ENCODE measurements at regions not wholly inside any gene's neighbourhood (a gene's known extent, or its start where the extent isn't known, plus 50 kb on each side); places are given as distances from the start of the nearest gene placed in this dataset.
"Not testable (repeated sequence)": the region's sequence is repeated elsewhere in the genome, so short reads cannot be mapped to it uniquely, and the experiment has no call there.

GRCh38 chr5:38677636-38678035 is 121.2 kb upstream of the LIFR start:
- DNase-seq (ENCODE audit: low spot score), result no peak
- no peak overlapping the region for H3K4me3 Mint-ChIP-seq
- H3K27me3 Mint-ChIP-seq, result peaks cover 12 to 24% of the 10 kb centered on the region in 2 donors
- no peaks in the 10 kb centered on the region for H3K4me1 Mint-ChIP-seq (ENCODE audit: low read depth in 2 of 2)
- H3K27ac Mint-ChIP-seq, result no peak overlapping the region
- H3K36me3 Mint-ChIP-seq, result peaks cover 5% of the 10 kb centered on the region
- H3K9me3 Mint-ChIP-seq, result peaks cover 3% of the 10 kb centered on the region
- ATAC-seq, result no peak

- peaks cover 5% of the 10 kb centered on the region for H3K36me3 Mint-ChIP-seq
- H3K27me3 Mint-ChIP-seq, result peaks cover 15 to 24% of the 10 kb centered on the region in 2 donors
- no peak overlapping the region for H3K4me3 Mint-ChIP-seq
These were observed 121.6 kb upstream of the LIFR start for GRCh38 chr5:38678076-38678475.

DNA sequence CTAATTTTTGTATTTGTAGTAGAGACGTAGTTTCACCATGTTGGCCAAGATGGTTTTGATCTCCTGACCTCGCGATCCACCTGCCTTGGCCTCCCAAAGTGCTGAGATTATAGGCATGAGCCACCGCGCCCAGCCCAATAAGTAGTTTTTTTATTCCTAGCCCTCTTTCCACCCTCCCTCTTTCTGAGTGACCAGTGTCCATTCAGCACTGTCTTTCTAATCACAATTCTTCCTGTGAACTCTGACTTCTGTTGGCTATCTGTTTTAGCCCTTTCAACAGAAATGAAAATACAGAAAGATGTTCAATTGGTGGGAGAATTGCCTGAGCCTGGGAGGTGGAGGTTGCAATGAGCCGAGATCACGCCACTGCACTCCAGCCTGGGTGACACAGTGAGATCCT is 122.3 kb upstream of the LIFR start:
- ATAC-seq; H3K9me3 Mint-ChIP-seq; H3K36me3 Mint-ChIP-seq; H3K27ac Mint-ChIP-seq; DNase-seq (ENCODE audit: low spot score); H3K4me1 Mint-ChIP-seq (ENCODE audit: low read depth in 2 of 2); H3K4me3 Mint-ChIP-seq: not testable (repeated sequence)
- H3K27me3 Mint-ChIP-seq, result peaks cover 15 to 24% of the 10 kb centered on the region in 2 donors

More at GRCh38 chr5:38678076-38678475, 121.6 kb upstream of the LIFR start:
- no peak for ATAC-seq
- Mint-ChIP-seq H3K4me1 (ENCODE audit: low read depth in 2 of 2) (no peaks in the 10 kb centered on the region), H3K27ac (no peak overlapping the region), H3K9me3 (peaks cover 3% of the 10 kb centered on the region)
- DNase-seq (ENCODE audit: low spot score), result no peak

DNA sequence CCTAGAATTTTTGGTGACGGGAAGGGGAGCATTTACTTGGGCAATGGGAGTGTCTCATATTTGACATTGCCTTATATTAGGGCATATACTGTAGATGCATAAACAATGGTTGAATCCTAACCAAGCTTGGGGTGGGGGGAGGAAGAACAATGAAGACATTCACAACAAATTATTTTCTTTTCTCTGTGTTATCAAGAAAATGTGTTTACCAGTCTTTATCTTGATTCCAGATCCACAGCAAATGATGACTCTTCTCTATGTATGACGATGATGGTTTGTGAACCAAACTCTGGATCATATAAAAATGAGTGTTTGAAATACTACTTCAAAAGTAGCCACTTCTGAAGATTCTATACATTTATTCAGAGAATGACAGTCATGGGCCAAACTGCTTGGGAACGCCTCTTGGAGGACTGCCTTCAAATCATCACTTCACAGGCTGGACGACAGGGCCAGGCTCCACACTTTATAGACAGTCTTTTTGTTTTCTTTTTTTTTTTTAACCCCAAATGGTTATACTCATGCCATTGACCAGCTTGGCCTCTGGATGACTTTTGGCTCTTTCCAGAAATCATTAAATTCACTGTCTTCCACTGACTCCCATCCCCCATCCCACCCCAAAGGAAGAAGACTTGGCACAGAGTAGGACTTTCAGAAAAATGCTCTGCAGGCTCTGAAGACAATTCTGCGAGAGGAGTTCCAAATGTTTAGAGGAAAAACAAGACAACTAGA is 123.8 kb upstream of the LIFR start:
- ATAC-seq (no peak), DNase-seq (ENCODE audit: low spot score) (no peak)
- Mint-ChIP-seq H3K4me3 (no peak overlapping the region), H3K27ac (no peak overlapping the region), H3K36me3 (no peaks in the 10 kb centered on the region), H3K4me1 (ENCODE audit: low read depth in 2 of 2) (no peaks in the 10 kb centered on the region), H3K27me3 (peaks cover 10 to 11% of the 10 kb centered on the region in 2 donors), H3K9me3 (no peaks in the 10 kb centered on the region)

DNA sequence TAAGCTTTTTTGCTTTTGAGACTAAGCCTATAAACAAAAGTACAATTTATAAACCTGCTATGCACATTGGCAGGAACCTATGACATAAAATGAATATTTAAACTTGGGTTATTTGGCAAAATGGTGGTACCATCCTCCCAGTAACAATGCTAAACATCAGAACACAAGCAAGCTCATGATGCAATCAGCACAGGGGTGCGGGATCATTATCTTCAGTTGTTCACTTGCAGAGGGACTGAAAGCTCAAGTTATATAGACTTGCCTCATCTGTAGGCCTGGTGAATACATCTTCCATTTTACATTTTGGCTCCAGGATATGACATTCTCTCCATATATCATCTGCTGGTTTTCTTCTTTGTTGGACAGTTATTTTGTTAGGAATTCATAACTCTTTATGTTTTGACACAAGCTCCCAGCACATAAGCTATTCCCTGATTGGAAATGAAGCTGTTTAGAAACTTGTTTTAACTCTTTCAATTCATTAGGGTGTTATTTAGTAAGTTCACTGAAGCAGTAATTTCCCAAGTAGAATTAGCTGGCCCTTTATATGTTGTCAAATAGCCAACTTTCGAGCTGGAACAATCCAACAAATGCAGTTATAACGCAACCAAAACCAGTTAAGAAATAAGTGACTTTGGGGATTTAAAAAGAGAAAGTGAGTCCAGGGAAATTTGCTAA is 124.7 kb upstream of the LIFR start:
- DNase-seq (ENCODE audit: low spot score) (no peak), ATAC-seq (no peak)
- Mint-ChIP-seq H3K27me3 (peaks cover 2 to 5% of the 10 kb centered on the region in 2 donors), H3K9me3 (no peaks in the 10 kb centered on the region), H3K27ac (no peak overlapping the region), H3K4me3 (no peak overlapping the region), H3K4me1 (ENCODE audit: low read depth in 2 of 2) (no peaks in the 10 kb centered on the region), H3K36me3 (no peaks in the 10 kb centered on the region)

GRCh38 chr5:38681966-38682365 is 125.5 kb upstream of the LIFR start:
- DNase-seq (ENCODE audit: low spot score) (no peak), ATAC-seq (no peak)
- Mint-ChIP-seq H3K36me3 (no peaks in the 10 kb centered on the region), H3K27ac (no peak overlapping the region), H3K9me3 (peaks cover 4% of the 10 kb centered on the region), H3K27me3 (peaks cover 0 to 7% of the 10 kb centered on the region in 2 donors), H3K4me3 (no peak overlapping the region), H3K4me1 (ENCODE audit: low read depth in 2 of 2) (no peaks in the 10 kb centered on the region)

DNA sequence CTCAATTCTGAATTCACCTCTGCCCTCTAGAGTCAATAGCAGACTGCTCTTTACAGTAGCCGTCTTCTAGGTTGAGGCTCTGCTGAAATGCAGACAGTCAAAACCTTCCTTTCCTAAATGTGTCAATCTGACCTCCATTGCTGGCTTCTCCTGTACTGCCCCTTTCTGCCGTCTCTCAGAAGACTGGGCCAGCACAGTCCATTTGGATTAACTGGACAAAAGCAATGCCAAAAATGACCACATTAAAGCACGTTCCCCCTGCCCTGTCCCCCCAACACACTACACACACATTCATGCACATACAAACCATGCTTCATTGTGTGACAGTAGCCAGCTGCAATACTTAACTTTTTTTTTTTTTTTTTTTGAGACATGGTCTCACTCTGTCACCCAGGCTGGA is 130.2 kb upstream of the LIFR start:
- DNase-seq (ENCODE audit: low spot score), result no peak

DNA sequence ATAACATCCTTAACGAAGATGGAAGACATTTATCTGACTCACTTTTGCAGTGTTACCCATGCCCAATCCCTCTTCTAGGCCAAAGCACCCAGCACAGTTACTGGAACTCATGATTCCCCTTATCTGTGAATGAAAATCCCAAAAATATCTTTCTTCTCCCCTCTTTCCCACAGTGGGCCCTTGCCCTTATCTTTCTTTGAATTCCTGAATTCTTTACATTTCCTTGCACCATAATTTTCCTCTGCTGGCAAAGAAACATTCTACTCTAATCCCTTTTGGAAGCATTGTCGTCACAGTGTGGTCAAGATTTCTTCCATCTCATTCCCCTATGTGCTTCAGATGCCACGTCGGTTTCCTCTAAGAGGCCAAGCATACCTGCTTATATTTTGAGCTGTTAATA is 135.9 kb upstream of the LIFR start:
- no peaks in the 10 kb centered on the region for H3K4me1 Mint-ChIP-seq (ENCODE audit: low read depth in 2 of 2)
- peaks cover 3% of the 10 kb centered on the region for H3K9me3 Mint-ChIP-seq
- DNase-seq (ENCODE audit: low spot score), result no peak
- no peak overlapping the region for H3K4me3 Mint-ChIP-seq
- no peak for ATAC-seq
- peaks cover 5% of the 10 kb centered on the region for H3K36me3 Mint-ChIP-seq
- H3K27ac Mint-ChIP-seq, result no peak overlapping the region
- H3K27me3 Mint-ChIP-seq, result peaks cover 20 to 57% of the 10 kb centered on the region in 2 donors

More for the DNA sequence above, 130.2 kb upstream of the LIFR start:
- ATAC-seq, result no peak
- Mint-ChIP-seq H3K9me3 (peaks cover 7% of the 10 kb centered on the region), H3K27ac (no peak overlapping the region), H3K36me3 (peaks cover 5% of the 10 kb centered on the region), H3K27me3 (peaks cover 20 to 27% of the 10 kb centered on the region in 2 donors), H3K4me3 (no peak overlapping the region), H3K4me1 (ENCODE audit: low read depth in 2 of 2) (no peaks in the 10 kb centered on the region)

DNA sequence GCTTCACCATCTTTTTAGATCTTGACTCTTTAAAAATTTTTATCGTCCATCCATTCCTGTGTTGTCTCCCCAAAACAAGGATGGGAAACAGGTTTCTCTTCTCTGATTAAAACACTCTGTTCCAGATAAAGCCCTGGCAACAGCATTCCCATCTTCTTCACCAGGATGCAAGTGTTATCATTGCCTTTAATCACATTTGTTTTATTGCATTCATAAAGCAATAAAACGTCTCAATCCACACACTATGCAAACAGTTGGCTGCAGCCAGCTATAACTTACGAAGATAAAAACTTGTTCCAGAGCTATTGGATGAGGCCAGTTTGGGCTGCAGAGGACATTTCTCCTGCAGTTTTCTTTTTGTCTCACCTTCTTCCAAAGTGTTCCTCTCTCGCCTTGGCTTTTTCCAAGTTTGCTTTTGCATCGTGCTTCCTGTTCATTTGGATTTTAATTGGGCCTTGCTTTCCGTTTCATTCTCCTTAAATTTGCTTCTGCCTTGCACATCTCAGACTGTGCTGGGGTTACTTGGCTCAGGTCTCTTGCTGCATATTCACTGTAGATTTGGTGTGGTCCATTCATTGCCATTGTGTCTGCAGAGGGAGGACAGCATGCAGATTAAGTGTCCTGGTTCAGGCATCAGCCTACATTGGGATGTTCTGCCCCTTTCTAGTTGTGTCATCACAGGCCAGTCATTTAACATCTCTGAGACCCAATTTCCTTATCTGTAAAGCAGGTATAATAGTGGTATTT is 136.5 kb upstream of the LIFR start:
- Mint-ChIP-seq H3K4me1 (ENCODE audit: low read depth in 2 of 2) (no peaks in the 10 kb centered on the region), H3K36me3 (peaks cover 5% of the 10 kb centered on the region), H3K27me3 (peaks cover 20 to 63% of the 10 kb centered on the region in 2 donors), H3K9me3 (peaks cover 6% of the 10 kb centered on the region), H3K4me3 (no peak overlapping the region), H3K27ac (no peak overlapping the region)
- ATAC-seq, result no peak
- no peak for DNase-seq (ENCODE audit: low spot score)

DNA sequence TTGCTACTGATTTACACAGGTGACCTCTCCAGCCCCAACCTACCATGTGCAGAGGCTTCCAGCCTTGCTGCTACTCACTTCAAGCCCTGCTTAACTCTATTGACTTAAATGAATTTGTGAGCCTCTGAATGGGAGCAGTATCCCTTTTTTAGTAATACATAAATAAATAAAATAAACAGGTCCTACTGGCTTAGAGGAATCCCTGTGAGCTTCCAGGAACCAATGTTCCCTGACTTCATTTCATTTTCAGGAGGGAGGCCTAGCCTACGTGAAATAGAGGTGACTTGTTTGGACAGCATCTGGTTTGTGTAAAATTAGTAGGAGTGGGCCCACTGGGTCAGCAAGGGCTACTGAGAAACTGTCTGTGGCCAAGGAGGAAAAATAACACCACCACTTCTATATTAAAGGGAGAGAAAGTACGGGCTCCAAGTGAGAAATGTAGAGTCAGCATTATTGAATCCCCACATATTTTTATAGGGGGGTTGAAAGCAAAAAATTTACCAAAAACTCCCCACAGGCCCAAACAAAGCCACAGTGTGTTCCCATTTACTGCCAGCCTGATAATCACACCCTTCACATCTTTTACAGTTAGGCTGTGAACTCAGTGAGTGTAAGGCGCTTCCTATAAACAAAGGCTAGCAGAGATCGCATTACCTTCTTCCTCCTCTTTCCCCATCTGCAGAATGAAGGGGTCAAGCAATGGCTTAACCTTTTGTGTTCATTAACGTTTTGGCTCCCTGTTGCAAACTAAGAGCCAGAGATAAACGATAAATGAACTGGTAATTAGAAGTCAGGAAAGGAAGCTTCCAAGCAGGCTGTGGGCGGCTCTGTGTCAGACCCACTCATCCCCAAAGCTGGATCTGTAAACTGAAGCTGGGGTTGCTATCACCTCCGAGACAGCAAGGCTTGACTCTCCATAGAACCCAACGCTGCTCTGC is 138.8 kb upstream of the LIFR start:
- Mint-ChIP-seq H3K27ac (no peak overlapping the region), H3K9me3 (peaks cover 6% of the 10 kb centered on the region), H3K4me3 (no peak overlapping the region), H3K27me3 (peaks cover 9 to 44% of the 10 kb centered on the region in 2 donors), H3K4me1 (ENCODE audit: low read depth in 2 of 2) (no peaks in the 10 kb centered on the region), H3K36me3 (no peaks in the 10 kb centered on the region)
- no peak for DNase-seq (ENCODE audit: low spot score)
- ATAC-seq, result no peak

- no peak overlapping the region for H3K27ac Mint-ChIP-seq
- no peaks in the 10 kb centered on the region for H3K36me3 Mint-ChIP-seq
- no peaks in the 10 kb centered on the region for H3K4me1 Mint-ChIP-seq (ENCODE audit: low read depth in 2 of 2)
- DNase-seq (ENCODE audit: low spot score), result no peak
- no peak for ATAC-seq
- H3K27me3 Mint-ChIP-seq, result peaks cover 8 to 51% of the 10 kb centered on the region in 2 donors
- no peak overlapping the region for H3K4me3 Mint-ChIP-seq
- peaks cover 8% of the 10 kb centered on the region for H3K9me3 Mint-ChIP-seq
These were observed 140.6 kb upstream of the LIFR start for GRCh38 chr5:38697013-38697412.

GRCh38 chr5:38705529-38705928 is 140.3 kb upstream of the OSMR start:
- not testable (repeated sequence) for H3K27ac Mint-ChIP-seq; ATAC-seq; H3K36me3 Mint-ChIP-seq; H3K4me3 Mint-ChIP-seq; H3K9me3 Mint-ChIP-seq; H3K4me1 Mint-ChIP-seq (ENCODE audit: low read depth in 2 of 2); DNase-seq (ENCODE audit: low spot score)
- peaks cover 6 to 38% of the 10 kb centered on the region in 2 donors for H3K27me3 Mint-ChIP-seq

- H3K36me3 Mint-ChIP-seq, result no peaks in the 10 kb centered on the region
- H3K9me3 Mint-ChIP-seq, result no peaks in the 10 kb centered on the region
- no peak overlapping the region for H3K4me3 Mint-ChIP-seq
- no peak overlapping the region for H3K27ac Mint-ChIP-seq
- no peak for ATAC-seq
- H3K27me3 Mint-ChIP-seq, result peaks cover 4 to 30% of the 10 kb centered on the region in 2 donors
- no peaks in the 10 kb centered on the region for H3K4me1 Mint-ChIP-seq (ENCODE audit: low read depth in 2 of 2)
- DNase-seq (ENCODE audit: low spot score), result no peak
These were observed 139.4 kb upstream of the OSMR start for GRCh38 chr5:38706376-38706775.
